Heart right ventricle (tissue), 16 donors: ENCODE measurements at regions not wholly inside any gene's neighbourhood (a gene's known extent, or its start where the extent isn't known, plus 50 kb on each side); places are given as distances from the start of the nearest gene placed in this dataset.

Source experiments
- ATAC-seq, 8 donors: fragments of 200-7000 bp; cut with Tn5 transposase; one replicate each; pipeline ENCODE4 v1.9.1; 2020; ENCODE audit warnings: mild to moderate bottlenecking in 8 of 8, moderate library complexity in 8 of 8, moderate number of reproducible peaks in 1 of 8
- DNase-seq, 2 donors: peaks; one replicate each; pipeline ENCODE4 v3.0.0-alpha.2; 2020
- H3K27ac ChIP-seq, 10 donors: fragments of 200-600 bp; sonication (generic) in 2 of 10; one replicate each; pipeline versions ENCODE4 v1.5.0 to v1.8.0; 2020 to 2022; ENCODE audit warnings: mild to moderate bottlenecking in 3 of 10
- H3K27me3 ChIP-seq, 7 donors: fragments of 200-600 bp; one replicate each; pipeline ENCODE4 v1.8.0; 2021 to 2022; ENCODE audit warnings: mild to moderate bottlenecking in 2 of 7
- H3K36me3 ChIP-seq, 9 donors: fragments of 200-600 bp; sonication (generic) in 1 of 9; one replicate each; pipeline versions ENCODE4 v1.5.0 to v1.8.0; 2020 to 2022; ENCODE audit warnings: mild to moderate bottlenecking in 2 of 9
- H3K4me1 ChIP-seq, 9 donors: fragments of 200-600 bp; sonication (generic) in 1 of 9; one replicate each; pipeline versions ENCODE4 v1.5.0 to v1.8.0; 2020 to 2022; ENCODE audit warnings: mild to moderate bottlenecking in 4 of 9
- H3K4me3 ChIP-seq, 10 donors: fragments of 200-600 bp; sonication (generic) in 2 of 10; one replicate each; pipeline versions ENCODE4 v1.5.0 to v1.8.0; 2020 to 2022; ENCODE audit warnings: mild to moderate bottlenecking in 7 of 10, moderate library complexity in 2 of 10
- H3K9me3 ChIP-seq, 11 donors: fragments of 200-600 bp in 10 of 11; sonication (generic) in 2 of 11; one replicate each; pipeline versions ENCODE4 v1.5.0 to v1.8.0; 2013 to 2022; ENCODE audit warnings: mild to moderate bottlenecking in 2 of 11, control low read depth in 1 of 11, moderate library complexity in 1 of 11
- WGBS, 2 donors: extraction: QIAGEN DNeasy Blood & Tissue Kit; methylation state at CpG; one replicate each; pipeline ENCODE4 v1.1.7; 2013; ENCODE audit warnings: inconsistent platforms in 1 of 2; 5-methylcytosine and 5-hydroxymethylcytosine counted together
- intact Hi-C, 10 donors: fragments of 100-400 bp; cut with DNase I; formaldehyde crosslinking; loops; one replicate each; pipeline versions ENCODE4 v1.11.1 to v1.14.2; 2022
- TF ChIP-seq, protein P1 (sequence below), 9 donors: fragments of 200-600 bp; sonication (generic) in 2 of 9; IDR thresholded peaks; one replicate each; pipeline versions ENCODE4 v1.5.0 to v1.8.0; 2021 to 2022; ENCODE audit warnings: antibody characterized with exemption in 9 of 9, mild to moderate bottlenecking in 5 of 9, moderate library complexity in 1 of 9
- donor health status: Arrhythmogenic right ventricular cardiomyopathy.
- donor health status: ischemic (EF 13 %, LVEDD 7.1; RV severe dilation, severe dysfunction).
- donor health status: healthy with polysubstance abuse.
- donor health status: DM: no; HTN: yes; CAD: no.
- donor health status: DM: no; HTN: no; CAD: no.
- donor health status: ischemic (EF 25% LVEDD 6.9; RV normal size, moderate dysfunction).
- donor health status: ischemic (EF 25% LVEDD 5.7; RV mildly dilated, moderate dysfunction).
- donor health status: healthy.
- donor health status: DM: yes; HTN: yes; CAD: no.
- donor health status: Ischemic cardiomyopathy.
- donor health status: ischemic (EF 35%, LVEDD 5.7; RV mildly dilated, moderate dysfunction).
- donor health status: nonischemic (EF 11% LVEDD 7.7; RV severe dilation, severe dysfunction).
- donor health status: DM: yes; HTN: yes; CAD: no.
- donor health status: PGD.
- donor health status: ischemic (EF 29% LVEDD 5.4; RV normal size, mild dysfunction).
- donor health status: nonischemic (EF 23%, LVEDD 6.1; RV moderate dilation, normal function).

- Histone ChIP-seq H3K27ac (no peak overlapping the region), H3K9me3 (no peaks in the 10 kb centered on the region), H3K36me3 (no peaks in the 10 kb centered on the region), H3K4me3 (no peak overlapping the region), H3K27me3 (peaks cover 0 to 10% (median 0%) of the 10 kb centered on the region in 7 donors), H3K4me1 (no peaks in the 10 kb centered on the region)
- TF ChIP-seq, protein P1, sequence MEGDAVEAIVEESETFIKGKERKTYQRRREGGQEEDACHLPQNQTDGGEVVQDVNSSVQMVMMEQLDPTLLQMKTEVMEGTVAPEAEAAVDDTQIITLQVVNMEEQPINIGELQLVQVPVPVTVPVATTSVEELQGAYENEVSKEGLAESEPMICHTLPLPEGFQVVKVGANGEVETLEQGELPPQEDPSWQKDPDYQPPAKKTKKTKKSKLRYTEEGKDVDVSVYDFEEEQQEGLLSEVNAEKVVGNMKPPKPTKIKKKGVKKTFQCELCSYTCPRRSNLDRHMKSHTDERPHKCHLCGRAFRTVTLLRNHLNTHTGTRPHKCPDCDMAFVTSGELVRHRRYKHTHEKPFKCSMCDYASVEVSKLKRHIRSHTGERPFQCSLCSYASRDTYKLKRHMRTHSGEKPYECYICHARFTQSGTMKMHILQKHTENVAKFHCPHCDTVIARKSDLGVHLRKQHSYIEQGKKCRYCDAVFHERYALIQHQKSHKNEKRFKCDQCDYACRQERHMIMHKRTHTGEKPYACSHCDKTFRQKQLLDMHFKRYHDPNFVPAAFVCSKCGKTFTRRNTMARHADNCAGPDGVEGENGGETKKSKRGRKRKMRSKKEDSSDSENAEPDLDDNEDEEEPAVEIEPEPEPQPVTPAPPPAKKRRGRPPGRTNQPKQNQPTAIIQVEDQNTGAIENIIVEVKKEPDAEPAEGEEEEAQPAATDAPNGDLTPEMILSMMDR (IDR thresholded peaks at IDR 0.05) = no peak
- intact Hi-C loops = no loop called here
- DNase-seq (no peak), ATAC-seq (no peak)
- WGBS, 2 donors = 56 to 57% methylated on average over 9 of the region's 9 CpGs
Observed at GRCh38 chr16:47858333-47858982, 297.3 kb downstream of the ABCC12 start.

DNA sequence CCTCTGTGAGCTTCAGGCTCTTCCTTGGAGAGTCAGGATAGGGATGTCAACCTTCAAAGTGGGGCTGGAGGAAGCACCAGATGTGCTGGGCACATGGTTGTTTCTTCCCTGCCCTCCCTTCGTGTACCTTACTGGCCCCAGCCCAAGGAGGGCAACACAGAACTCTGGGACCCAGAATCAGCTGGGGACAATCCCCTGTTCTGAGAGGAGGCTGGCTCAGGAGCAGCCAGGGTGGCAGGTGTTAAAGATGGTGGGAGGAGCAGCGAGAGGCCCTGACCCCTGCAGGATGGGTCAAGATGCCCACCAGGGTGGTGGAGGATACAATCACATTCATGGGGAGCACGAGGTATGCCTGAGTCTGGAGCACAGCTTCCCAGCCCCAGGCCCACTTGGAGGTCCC is 300.4 kb downstream of the ABCC12 start:
- 86 to 90% methylated on average over 3 of the region's 3 CpGs for WGBS, 2 donors
- Histone ChIP-seq H3K27me3 (peaks cover 0 to 10% (median 0%) of the 10 kb centered on the region in 7 donors), H3K4me1 (no peaks in the 10 kb centered on the region), H3K27ac (no peak overlapping the region), H3K4me3 (no peak overlapping the region), H3K9me3 (no peaks in the 10 kb centered on the region), H3K36me3 (no peaks in the 10 kb centered on the region)
- intact Hi-C loops = no loop called here
- DNase-seq (no peak), ATAC-seq (no peak)
- TF ChIP-seq, protein P1 (IDR thresholded peaks at IDR 0.05) = no peak

- H3K36me3 ChIP-seq = no peaks in the 10 kb centered on the region
- TF ChIP-seq, protein P1 (IDR thresholded peaks at IDR 0.05) = no peak
- intact Hi-C loops = no loop called here
Observed at GRCh38 chr16:47854737-47855136, 301.1 kb downstream of the ABCC12 start.

GRCh38 chr16:47852991-47853390 is 302.8 kb downstream of the ABCC12 start:
- no peak overlapping the region for H3K4me3 ChIP-seq
- TF ChIP-seq, protein P1 (IDR thresholded peaks at IDR 0.05) = no peak
- DNase-seq = no peak
- WGBS, 2 donors = 80 to 89% methylated on average over 6 of the region's 6 CpGs
- no peaks in the 10 kb centered on the region for H3K9me3 ChIP-seq
- intact Hi-C loops = no loop called here
- no peaks in the 10 kb centered on the region for H3K4me1 ChIP-seq
- no peak overlapping the region for H3K27ac ChIP-seq
- H3K27me3 ChIP-seq = peaks cover 0 to 7% (median 0%) of the 10 kb centered on the region in 7 donors
- H3K36me3 ChIP-seq = no peaks in the 10 kb centered on the region
- no peak for ATAC-seq

More at GRCh38 chr16:47854737-47855136, 301.1 kb downstream of the ABCC12 start:
- ATAC-seq = no peak
- H3K4me3 ChIP-seq = no peak overlapping the region
- H3K27ac ChIP-seq = no peak overlapping the region
- DNase-seq = no peak
- no peaks in the 10 kb centered on the region for H3K4me1 ChIP-seq
- peaks cover 0 to 10% (median 0%) of the 10 kb centered on the region in 7 donors for H3K27me3 ChIP-seq
- WGBS, 2 donors = 98% methylated on average over 2 of the region's 2 CpGs
- no peaks in the 10 kb centered on the region for H3K9me3 ChIP-seq
